Chondrocyte (in vitro differentiated cells): ENCODE measurements at regions not wholly inside any gene's neighbourhood (a gene's known extent, or its start where the extent isn't known, plus 50 kb on each side); places are given as distances from the start of the nearest gene placed in this dataset.

Experiments used
- DNase-seq: peaks from one replicate; pipeline ENCODE4 v3.0.0; 2021; ENCODE audit warnings: mixed read lengths, low spot score
- H3K27ac Mint-ChIP-seq: one replicate; pipeline ENCODE4 v1.8.0; 2021; ENCODE audit warnings: mild to moderate bottlenecking, moderate library complexity, mixed read lengths; ENCODE audit not compliant: unreplicated experiment
- H3K27me3 Mint-ChIP-seq: 2 replicates; pipeline ENCODE4 v1.8.0; 2021; ENCODE audit warnings: low read depth, mixed read lengths
- H3K36me3 Mint-ChIP-seq: 2 replicates; pipeline ENCODE4 v1.8.0; 2021; ENCODE audit warnings: low read depth, mixed read lengths
- H3K4me1 Mint-ChIP-seq: 2 replicates; pipeline ENCODE4 v1.8.0; 2021; ENCODE audit warnings: low read depth, mild to moderate bottlenecking, mixed read lengths
- H3K4me3 Mint-ChIP-seq: one replicate; pipeline ENCODE4 v1.8.0; 2021; ENCODE audit warnings: mild to moderate bottlenecking, moderate library complexity, mixed read lengths; ENCODE audit not compliant: unreplicated experiment
- H3K9me3 Mint-ChIP-seq: 2 replicates; pipeline ENCODE4 v1.8.0; 2021; ENCODE audit warnings: low read depth, mixed read lengths
- TF ChIP-seq, protein P1 (sequence below): fragments of 200-600 bp; sonication (generic); IDR thresholded peaks from 2 replicates; pipeline ENCODE4 v1.5.0; 2021; ENCODE audit warnings: antibody characterized with exemption, mild to moderate bottlenecking, moderate library complexity

DNA sequence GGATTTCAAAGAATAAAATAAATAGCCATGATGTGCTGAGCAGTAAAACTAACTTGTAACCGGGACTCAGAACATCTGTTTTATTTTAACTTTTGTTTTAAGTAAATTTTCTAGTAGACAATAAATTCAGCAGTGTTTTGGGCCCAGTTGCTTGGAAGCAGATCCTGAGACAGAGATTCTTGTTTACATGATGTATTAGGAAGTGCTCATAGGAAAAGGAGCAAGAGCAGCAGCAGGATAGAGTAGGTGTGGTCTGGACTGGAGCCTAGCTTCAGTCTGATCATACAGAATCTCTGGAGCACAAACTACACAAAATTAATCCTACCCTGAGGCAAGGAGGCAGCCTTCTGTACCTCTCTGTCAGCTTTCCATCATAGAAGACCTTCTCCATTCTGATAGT, 139.2 kb upstream of the CCNH start:
- no peaks in the 10 kb centered on the region for H3K4me1 Mint-ChIP-seq
- TF ChIP-seq, protein P1, sequence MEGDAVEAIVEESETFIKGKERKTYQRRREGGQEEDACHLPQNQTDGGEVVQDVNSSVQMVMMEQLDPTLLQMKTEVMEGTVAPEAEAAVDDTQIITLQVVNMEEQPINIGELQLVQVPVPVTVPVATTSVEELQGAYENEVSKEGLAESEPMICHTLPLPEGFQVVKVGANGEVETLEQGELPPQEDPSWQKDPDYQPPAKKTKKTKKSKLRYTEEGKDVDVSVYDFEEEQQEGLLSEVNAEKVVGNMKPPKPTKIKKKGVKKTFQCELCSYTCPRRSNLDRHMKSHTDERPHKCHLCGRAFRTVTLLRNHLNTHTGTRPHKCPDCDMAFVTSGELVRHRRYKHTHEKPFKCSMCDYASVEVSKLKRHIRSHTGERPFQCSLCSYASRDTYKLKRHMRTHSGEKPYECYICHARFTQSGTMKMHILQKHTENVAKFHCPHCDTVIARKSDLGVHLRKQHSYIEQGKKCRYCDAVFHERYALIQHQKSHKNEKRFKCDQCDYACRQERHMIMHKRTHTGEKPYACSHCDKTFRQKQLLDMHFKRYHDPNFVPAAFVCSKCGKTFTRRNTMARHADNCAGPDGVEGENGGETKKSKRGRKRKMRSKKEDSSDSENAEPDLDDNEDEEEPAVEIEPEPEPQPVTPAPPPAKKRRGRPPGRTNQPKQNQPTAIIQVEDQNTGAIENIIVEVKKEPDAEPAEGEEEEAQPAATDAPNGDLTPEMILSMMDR, result no peak
- no peaks in the 10 kb centered on the region for H3K36me3 Mint-ChIP-seq
- peaks cover 7% of the 10 kb centered on the region for H3K9me3 Mint-ChIP-seq
- no peak for DNase-seq
- no peak overlapping the region for H3K27ac Mint-ChIP-seq
- no peak overlapping the region for H3K4me3 Mint-ChIP-seq
- H3K27me3 Mint-ChIP-seq, result peaks cover 4% of the 10 kb centered on the region

DNA sequence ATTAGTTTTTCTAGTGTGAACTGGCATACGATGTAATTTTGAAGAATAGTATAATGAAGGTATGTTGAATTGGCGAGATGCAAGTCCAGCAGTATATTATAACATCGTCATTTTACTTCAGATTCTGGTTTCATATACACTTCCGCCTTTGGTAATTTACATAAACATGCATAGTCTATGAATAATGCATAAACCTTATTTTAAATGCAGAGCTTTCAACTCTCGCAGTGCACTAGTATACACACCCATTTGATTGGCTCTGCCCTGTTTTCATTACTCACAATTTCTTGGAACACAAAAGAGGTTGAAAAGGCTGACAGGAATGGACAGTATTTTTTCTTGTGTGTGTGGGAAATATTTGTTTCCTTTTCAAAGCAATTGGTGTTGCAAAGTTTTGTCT, 128.9 kb upstream of the CCNH start:
- Mint-ChIP-seq H3K9me3 (no peaks in the 10 kb centered on the region), H3K4me1 (no peaks in the 10 kb centered on the region), H3K27me3 (peaks cover 18% of the 10 kb centered on the region), H3K27ac (no peak overlapping the region), H3K36me3 (no peaks in the 10 kb centered on the region), H3K4me3 (no peak overlapping the region)
- no peak for DNase-seq
- TF ChIP-seq, protein P1, result no peak

DNA sequence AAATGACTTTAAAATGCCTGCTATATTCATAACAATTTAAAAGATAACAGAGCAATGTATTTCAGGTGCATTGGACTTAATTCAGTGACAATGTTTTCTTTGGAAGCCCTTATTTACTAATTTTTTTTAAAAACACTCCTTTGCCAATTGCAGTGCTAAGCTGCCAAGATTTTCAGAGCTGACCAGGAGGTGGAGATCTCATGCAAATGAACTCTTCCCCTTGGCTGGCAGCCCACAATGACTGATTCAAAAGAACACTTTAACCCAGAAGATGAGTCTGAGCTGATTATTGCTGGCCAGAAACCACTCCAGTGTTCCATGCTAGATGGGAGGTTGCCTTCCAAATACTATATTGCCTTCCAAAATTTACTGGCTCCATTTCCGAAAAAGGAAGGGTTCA, 128.3 kb upstream of the CCNH start:
- TF ChIP-seq, protein P1, result peak; percentile 18
- no peaks in the 10 kb centered on the region for H3K4me1 Mint-ChIP-seq
- H3K9me3 Mint-ChIP-seq, result no peaks in the 10 kb centered on the region
- H3K27ac Mint-ChIP-seq, result no peak overlapping the region
- H3K27me3 Mint-ChIP-seq, result peaks cover 16% of the 10 kb centered on the region
- H3K36me3 Mint-ChIP-seq, result no peaks in the 10 kb centered on the region
- DNase-seq, result no peak
- H3K4me3 Mint-ChIP-seq, result no peak overlapping the region

DNA sequence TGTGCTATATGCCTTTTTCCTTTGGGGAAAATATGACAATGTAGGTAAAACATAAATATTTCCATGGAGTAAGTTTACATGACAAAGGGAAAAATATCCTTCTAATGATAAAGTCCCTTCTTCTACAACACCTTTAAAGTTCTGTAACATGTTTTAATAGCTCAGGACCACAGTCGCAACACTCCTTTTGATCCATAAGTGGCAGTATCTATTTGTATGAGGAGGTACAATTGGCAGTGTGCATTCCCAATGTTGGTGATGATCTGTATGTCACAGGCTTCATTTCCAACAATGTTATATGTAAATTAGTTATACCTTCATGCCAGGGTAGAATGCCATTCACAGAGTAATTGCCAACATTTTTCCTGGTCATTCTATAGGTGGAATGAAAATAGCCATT, 127.1 kb upstream of the CCNH start:
- DNase-seq, result no peak
- Mint-ChIP-seq H3K4me3 (no peak overlapping the region), H3K27me3 (peaks cover 14% of the 10 kb centered on the region), H3K4me1 (no peaks in the 10 kb centered on the region), H3K27ac (no peak overlapping the region), H3K36me3 (no peaks in the 10 kb centered on the region), H3K9me3 (no peaks in the 10 kb centered on the region)
- TF ChIP-seq, protein P1, result no peak

DNA sequence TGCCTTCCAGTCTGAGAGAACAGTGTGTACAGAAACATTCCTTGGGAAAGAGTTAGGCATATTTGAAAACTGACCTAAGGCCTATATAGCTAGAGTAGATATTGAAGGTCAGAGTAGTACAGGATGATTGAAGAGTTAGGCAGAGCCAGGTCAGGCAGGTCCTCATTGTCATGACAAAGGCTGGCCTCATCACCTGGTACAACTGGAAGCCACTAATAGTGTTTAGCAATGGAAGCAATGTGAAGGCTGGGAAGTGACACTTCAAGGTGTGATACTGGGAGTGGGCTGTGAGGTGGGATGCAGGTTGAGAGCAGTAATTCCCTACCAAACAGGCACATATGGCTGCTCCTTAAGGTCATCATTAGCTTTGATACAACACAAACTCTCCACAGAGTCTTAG, 123.6 kb upstream of the CCNH start:
- H3K9me3 Mint-ChIP-seq, result no peaks in the 10 kb centered on the region
- H3K27ac Mint-ChIP-seq, result no peak overlapping the region
- TF ChIP-seq, protein P1, result no peak
- H3K4me1 Mint-ChIP-seq, result no peaks in the 10 kb centered on the region
- H3K27me3 Mint-ChIP-seq, result peaks cover 9% of the 10 kb centered on the region
- H3K4me3 Mint-ChIP-seq, result no peak overlapping the region
- no peaks in the 10 kb centered on the region for H3K36me3 Mint-ChIP-seq
- no peak for DNase-seq
